Erythroblast (primary cell): ENCODE measurements at regions not wholly inside any gene's neighbourhood (a gene's known extent, or its start where the extent isn't known, plus 50 kb on each side); places are given as distances from the start of the nearest gene placed in this dataset.

Experiments used
- GATA1 ChIP-seq: IDR thresholded peaks from 2 replicates; pipeline ENCODE4 v1.6.1; 2011; ENCODE audit warnings: low read depth, mild to moderate bottlenecking, control low read depth, low read length, moderate library complexity
- POLR2A ChIP-seq: IDR thresholded peaks from 2 replicates; pipeline ENCODE4 v1.6.1; 2011; ENCODE audit warnings: mild to moderate bottlenecking, low read length

GRCh38 chr13:36758345-36758744 is 60.7 kb upstream of the RFXAP start:
- TF ChIP-seq POLR2A: no peak
- no peak for TF ChIP-seq GATA1
